ENCODE measurements at regions not wholly inside any gene's neighbourhood (a gene's known extent, or its start where the extent isn't known, plus 50 kb on each side); places are given as distances from the start of the nearest gene placed in this dataset.

GRCh38 chr11:32016111-32016510, 74.8 kb upstream of the RCN1 start:
- Mint-ChIP-seq H3K4me1 (ENCODE audit: low read depth in 2 of 2) (no peaks in the 10 kb centered on the region), H3K9me3 (no peaks in the 10 kb centered on the region), H3K27ac (no peak overlapping the region), H3K36me3 (no peaks in the 10 kb centered on the region), H3K4me3 (no peak overlapping the region), H3K27me3 (peaks cover 12 to 23% of the 10 kb centered on the region in 2 donors)
- DNase-seq (ENCODE audit: low spot score) (no peak), ATAC-seq (no peak)

DNA sequence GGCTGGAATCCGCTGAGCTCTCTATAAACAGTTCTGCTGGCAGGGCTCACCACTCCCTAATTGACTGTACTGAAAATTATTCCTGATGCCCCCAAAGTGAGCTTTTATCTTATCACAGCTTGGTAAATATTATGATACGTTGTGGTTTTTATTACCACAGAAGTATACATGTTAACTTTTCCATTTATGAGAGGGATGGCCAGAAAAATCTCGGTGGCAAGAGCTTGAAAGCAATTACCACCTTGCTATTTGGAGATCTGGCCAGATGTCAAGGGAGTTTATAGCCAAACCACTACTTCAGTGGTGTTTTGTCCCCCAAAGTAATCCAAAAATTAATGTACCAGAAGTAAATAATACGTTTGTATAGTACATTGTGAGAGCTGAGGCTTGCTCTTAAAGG, 75.4 kb upstream of the RCN1 start:
- Mint-ChIP-seq H3K4me3 (no peak overlapping the region), H3K36me3 (no peaks in the 10 kb centered on the region), H3K27me3 (peaks cover 19 to 30% of the 10 kb centered on the region in 2 donors), H3K27ac (no peak overlapping the region), H3K4me1 (ENCODE audit: low read depth in 2 of 2) (no peaks in the 10 kb centered on the region), H3K9me3 (no peaks in the 10 kb centered on the region)
- ATAC-seq (no peak), DNase-seq (ENCODE audit: low spot score) (no peak)

DNA sequence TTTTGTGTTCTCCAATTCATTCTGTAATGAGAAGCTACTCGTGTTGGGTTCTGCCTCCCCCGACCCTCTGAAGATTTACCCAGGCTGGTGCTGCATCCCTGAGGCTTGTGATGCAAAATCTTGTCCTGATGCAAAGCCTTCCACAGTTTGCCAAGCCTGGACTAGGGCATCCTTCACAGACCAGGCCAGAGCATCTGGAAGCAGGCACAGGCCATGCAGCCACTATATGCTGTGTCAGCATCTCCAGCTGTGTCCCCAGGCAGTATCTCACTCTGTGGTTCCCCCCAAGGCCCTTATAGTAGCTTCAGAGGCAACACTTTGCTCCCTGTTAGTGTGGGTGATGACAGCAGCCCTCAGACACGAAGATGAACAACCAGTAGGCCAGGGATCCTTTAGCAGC, 77.3 kb upstream of the RCN1 start:
- Mint-ChIP-seq H3K27ac (no peak overlapping the region), H3K4me3 (no peak overlapping the region), H3K36me3 (no peaks in the 10 kb centered on the region), H3K4me1 (ENCODE audit: low read depth in 2 of 2) (no peaks in the 10 kb centered on the region), H3K9me3 (no peaks in the 10 kb centered on the region), H3K27me3 (peaks cover 28 to 41% of the 10 kb centered on the region in 2 donors)
- DNase-seq (ENCODE audit: low spot score) (no peak), ATAC-seq (peak in 1 of 2 donors; percentile 13)

GRCh38 chr11:32012049-32012448, 78.8 kb upstream of the RCN1 start:
- Mint-ChIP-seq H3K4me1 (ENCODE audit: low read depth in 2 of 2) (no peaks in the 10 kb centered on the region), H3K36me3 (no peaks in the 10 kb centered on the region), H3K9me3 (no peaks in the 10 kb centered on the region), H3K27ac (no peak overlapping the region), H3K27me3 (peaks cover 34 to 41% of the 10 kb centered on the region in 2 donors), H3K4me3 (no peak overlapping the region)
- ATAC-seq (no peak), DNase-seq (ENCODE audit: low spot score) (no peak)

DNA sequence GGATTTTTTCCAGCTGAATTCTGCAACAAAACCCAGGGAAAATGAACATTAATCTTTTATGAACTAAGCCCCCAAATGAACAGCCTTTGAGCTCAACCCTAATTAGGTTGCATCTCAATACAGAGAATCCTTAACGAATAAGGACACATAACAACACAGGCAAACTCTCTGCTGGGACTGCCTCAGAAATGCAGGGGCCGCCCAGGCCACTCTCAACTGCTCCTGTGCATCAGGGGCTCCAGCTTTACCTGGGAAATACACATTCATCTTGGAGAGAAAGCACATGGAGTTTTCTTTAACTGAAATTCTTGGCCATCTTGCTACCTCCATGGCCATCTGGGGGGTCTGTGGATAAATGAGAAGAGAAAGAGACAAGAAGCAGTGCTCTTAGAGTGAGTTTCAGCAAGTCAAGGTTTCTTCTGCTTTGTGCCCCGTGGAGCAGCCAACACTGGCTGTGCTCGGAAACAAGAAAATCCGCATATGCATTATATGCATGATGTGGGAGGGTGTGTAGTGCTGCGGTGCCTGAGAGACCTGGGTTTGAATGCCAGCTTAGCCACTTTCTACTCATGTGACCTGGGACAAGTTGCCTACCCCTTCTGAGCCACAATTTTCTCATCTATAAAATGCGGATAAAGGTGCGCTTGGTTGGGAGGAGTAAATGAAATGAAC, 81.9 kb upstream of the RCN1 start:
- ATAC-seq (no peak), DNase-seq (ENCODE audit: low spot score) (no peak)
- H3K9me3 Mint-ChIP-seq: no peaks in the 10 kb centered on the region
- peaks cover 2 to 7% of the 10 kb centered on the region in 2 donors for H3K4me1 Mint-ChIP-seq (ENCODE audit: low read depth in 2 of 2)
- H3K27ac Mint-ChIP-seq: no peak overlapping the region
- H3K36me3 Mint-ChIP-seq: no peaks in the 10 kb centered on the region
- H3K27me3 Mint-ChIP-seq: peaks cover 33 to 35% of the 10 kb centered on the region in 2 donors
- H3K4me3 Mint-ChIP-seq: no peak overlapping the region

DNA sequence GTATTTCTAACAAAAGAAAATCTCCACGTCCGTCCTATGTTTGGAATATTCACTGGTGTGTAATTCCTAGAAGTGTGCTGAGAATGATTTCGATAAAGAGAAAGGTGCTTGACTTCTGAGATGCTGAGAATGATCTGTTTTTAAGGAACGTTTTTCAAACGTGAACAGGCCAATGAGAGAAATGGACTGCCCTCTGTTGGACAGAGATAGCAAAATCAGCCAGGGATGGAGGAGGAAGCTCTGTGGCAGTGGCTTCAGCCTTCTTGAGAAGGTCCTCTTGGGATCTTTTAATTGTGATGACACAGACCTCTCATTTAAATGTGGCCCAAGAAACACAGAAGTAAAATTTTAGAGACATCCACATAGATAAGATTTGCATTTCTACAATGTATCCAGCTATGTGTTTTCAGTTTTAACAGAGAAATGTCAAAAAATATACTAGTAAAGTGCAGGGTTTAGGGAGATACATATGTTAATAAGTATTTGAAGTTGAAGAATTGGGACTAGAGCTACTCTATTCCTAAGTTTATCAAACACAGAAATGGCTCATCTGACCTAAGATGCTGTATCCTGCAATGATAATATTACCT, 84.0 kb upstream of the RCN1 start:
- DNase-seq (ENCODE audit: low spot score) (no peak), ATAC-seq (peak in 1 of 2 donors; percentile 54)
- no peaks in the 10 kb centered on the region for H3K9me3 Mint-ChIP-seq
- H3K27me3 Mint-ChIP-seq: peaks cover 23 to 36% of the 10 kb centered on the region in 2 donors
- no peak overlapping the region for H3K4me3 Mint-ChIP-seq
- H3K27ac Mint-ChIP-seq: no peak overlapping the region
- no peaks in the 10 kb centered on the region for H3K36me3 Mint-ChIP-seq
- peaks cover 2 to 7% of the 10 kb centered on the region in 2 donors for H3K4me1 Mint-ChIP-seq (ENCODE audit: low read depth in 2 of 2)

DNA sequence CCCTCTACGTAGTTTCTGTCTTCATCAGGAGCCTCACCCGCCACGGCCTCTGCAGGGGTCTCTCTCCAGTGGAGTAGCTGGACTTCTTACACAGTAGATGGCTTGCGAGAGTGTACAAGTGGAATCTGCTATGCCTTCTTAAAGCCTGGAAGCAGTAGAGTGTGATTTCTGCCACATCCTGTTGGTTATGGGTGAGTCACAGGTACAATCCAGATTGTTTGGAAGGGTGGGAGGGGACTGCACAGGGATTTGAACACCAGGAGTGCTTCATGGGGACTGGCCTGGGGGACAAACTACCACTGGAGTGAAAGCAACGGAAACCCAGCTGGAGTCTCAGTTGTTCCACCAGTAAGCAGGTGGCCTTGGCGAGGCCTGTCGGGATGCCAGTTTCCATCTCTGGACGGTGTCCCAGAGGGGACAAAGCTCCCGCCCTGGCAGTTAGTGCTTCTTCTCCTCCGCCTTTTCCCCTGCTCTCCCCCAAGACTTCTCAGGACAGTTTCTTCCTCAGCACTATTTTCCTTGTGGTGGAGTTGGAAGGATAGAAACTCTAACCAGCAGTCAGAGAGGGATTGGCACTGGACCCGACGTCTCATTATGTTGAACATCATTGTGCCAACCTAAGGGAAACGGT, 85.0 kb upstream of the RCN1 start:
- Mint-ChIP-seq H3K27ac (no peak overlapping the region), H3K27me3 (peaks cover 24 to 33% of the 10 kb centered on the region in 2 donors), H3K4me3 (no peak overlapping the region), H3K9me3 (no peaks in the 10 kb centered on the region), H3K4me1 (ENCODE audit: low read depth in 2 of 2) (peaks cover 2 to 7% of the 10 kb centered on the region in 2 donors), H3K36me3 (no peaks in the 10 kb centered on the region)
- ATAC-seq (no peak), DNase-seq (ENCODE audit: low spot score) (no peak)

- no peaks in the 10 kb centered on the region for H3K9me3 Mint-ChIP-seq
- H3K27ac Mint-ChIP-seq: no peak overlapping the region
- peaks cover 2 to 7% of the 10 kb centered on the region in 2 donors for H3K4me1 Mint-ChIP-seq (ENCODE audit: low read depth in 2 of 2)
- H3K4me3 Mint-ChIP-seq: no peak overlapping the region
- no peak for DNase-seq (ENCODE audit: low spot score)
- no peak for ATAC-seq
- H3K36me3 Mint-ChIP-seq: no peaks in the 10 kb centered on the region
- peaks cover 8 to 22% of the 10 kb centered on the region in 2 donors for H3K27me3 Mint-ChIP-seq
These were observed 87.5 kb upstream of the RCN1 start for GRCh38 chr11:32003335-32003734.

GRCh38 chr11:32002311-32002710, 88.6 kb upstream of the RCN1 start:
- no peak for ATAC-seq
- no peak for DNase-seq (ENCODE audit: low spot score)
- Mint-ChIP-seq H3K27ac (no peak overlapping the region), H3K9me3 (no peaks in the 10 kb centered on the region), H3K4me1 (ENCODE audit: low read depth in 2 of 2) (peaks cover 2 to 7% of the 10 kb centered on the region in 2 donors), H3K27me3 (peaks cover 15 to 20% of the 10 kb centered on the region in 2 donors), H3K4me3 (no peak overlapping the region), H3K36me3 (no peaks in the 10 kb centered on the region)

- no peak for ATAC-seq
- Mint-ChIP-seq H3K27me3 (peaks cover 13 to 15% of the 10 kb centered on the region in 2 donors), H3K4me3 (no peak overlapping the region), H3K27ac (no peak overlapping the region), H3K4me1 (ENCODE audit: low read depth in 2 of 2) (peaks cover 19% of the 10 kb centered on the region in 2 donors), H3K36me3 (no peaks in the 10 kb centered on the region), H3K9me3 (no peaks in the 10 kb centered on the region)
- no peak for DNase-seq (ENCODE audit: low spot score)
These were observed 92.9 kb upstream of the RCN1 start for GRCh38 chr11:31997955-31998354.

DNA sequence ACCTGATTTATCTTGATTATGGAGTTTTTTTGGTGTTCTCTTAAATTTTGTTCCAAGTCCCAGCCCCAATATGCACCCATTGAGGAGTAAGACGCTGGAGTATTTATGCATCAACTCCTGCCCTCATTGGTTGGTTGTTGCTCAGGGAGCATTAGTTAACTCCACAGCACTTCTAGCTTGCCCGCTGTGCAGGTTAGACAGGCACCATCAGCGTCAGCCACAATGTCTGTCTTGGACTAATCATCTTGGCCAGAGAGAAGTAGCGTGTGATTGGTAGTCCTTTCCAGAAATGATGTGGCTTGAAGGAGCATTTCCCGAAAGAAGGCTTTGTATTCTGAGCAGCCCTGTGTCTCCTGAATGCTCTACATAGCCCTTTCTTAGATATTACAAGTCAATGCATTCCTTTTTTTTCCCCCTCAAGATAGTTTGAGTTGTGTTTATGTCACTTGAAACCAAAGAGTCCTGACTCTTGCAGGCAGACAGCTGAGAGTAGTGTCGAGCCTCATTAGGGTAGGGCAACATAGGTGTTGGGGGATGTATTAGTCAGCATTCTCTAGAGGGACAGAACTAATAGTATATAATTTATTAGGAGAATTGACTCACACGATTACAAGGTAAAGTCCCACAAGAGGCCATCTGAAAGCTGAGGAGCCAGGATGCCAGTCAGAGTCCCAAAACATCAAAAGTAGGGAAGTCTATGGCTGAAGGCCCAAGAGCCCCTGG, 94.6 kb upstream of the RCN1 start:
- Mint-ChIP-seq H3K4me3 (no peak overlapping the region), H3K27ac (peak overlapping the region; percentile 34 to 86), H3K36me3 (no peaks in the 10 kb centered on the region), H3K4me1 (ENCODE audit: low read depth in 2 of 2) (peaks cover 19% of the 10 kb centered on the region in 2 donors), H3K27me3 (peaks cover 5 to 11% of the 10 kb centered on the region in 2 donors), H3K9me3 (no peaks in the 10 kb centered on the region)
- ATAC-seq (no peak), DNase-seq (ENCODE audit: low spot score) (no peak)

DNA sequence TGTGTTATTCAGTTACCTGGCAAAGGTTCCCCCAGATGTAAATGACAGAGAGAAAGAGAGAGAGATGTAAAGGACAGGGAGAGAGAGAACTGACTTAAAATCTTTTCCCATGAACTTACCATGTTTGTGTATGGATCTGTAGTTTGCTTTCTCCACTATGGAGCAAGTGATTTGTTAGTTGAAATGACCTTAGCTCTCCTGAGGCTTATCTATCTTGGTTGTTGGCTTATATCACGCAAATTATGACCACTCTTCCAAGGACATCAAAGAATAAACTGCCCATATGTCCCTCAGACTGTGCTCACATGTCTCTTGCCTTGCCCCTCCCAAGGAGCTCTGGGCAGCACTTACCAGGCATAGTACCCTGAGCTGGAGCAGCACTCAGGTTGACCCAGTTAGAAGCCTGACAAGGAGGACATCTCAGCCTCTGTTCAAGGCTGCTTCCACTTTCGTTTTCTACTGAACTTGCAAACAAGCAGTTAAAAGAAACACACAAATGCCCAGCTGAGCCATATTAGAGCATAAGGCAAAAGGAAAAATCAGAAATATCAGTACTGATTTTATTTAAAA, 95.3 kb upstream of the RCN1 start:
- H3K36me3 Mint-ChIP-seq: no peaks in the 10 kb centered on the region
- peak overlapping the region; percentile 78 for H3K4me3 Mint-ChIP-seq
- peak overlapping the region; percentile 34 to 86 for H3K27ac Mint-ChIP-seq
- peak; percentile 82 to 85 for ATAC-seq
- no peak for DNase-seq (ENCODE audit: low spot score)
- no peaks in the 10 kb centered on the region for H3K9me3 Mint-ChIP-seq
- H3K27me3 Mint-ChIP-seq: peaks cover 7% of the 10 kb centered on the region in 2 donors
- H3K4me1 Mint-ChIP-seq (ENCODE audit: low read depth in 2 of 2): peaks cover 19% of the 10 kb centered on the region in 2 donors

GRCh38 chr11:31995032-31995431, 95.8 kb upstream of the RCN1 start:
- H3K36me3 Mint-ChIP-seq: no peaks in the 10 kb centered on the region
- peak overlapping the region; percentile 78 for H3K4me3 Mint-ChIP-seq
- peak; percentile 32 to 45 for ATAC-seq

More at GRCh38 chr11:31995032-31995431, 95.8 kb upstream of the RCN1 start:
- Mint-ChIP-seq H3K27me3 (peaks cover 6 to 7% of the 10 kb centered on the region in 2 donors), H3K27ac (peak overlapping the region; percentile 34 to 86), H3K9me3 (no peaks in the 10 kb centered on the region), H3K4me1 (ENCODE audit: low read depth in 2 of 2) (peaks cover 19% of the 10 kb centered on the region in 2 donors)
- no peak for DNase-seq (ENCODE audit: low spot score)

All from natural killer cell treated with Interleukin-12 subunit alpha and Interleukin-12 subunit beta and Interleukin-15 and Interleukin-18, amount 100 ng/mL, for 72 hours (primary cell).